IMR-90 (cell line): ENCODE measurements at regions not wholly inside any gene's neighbourhood (a gene's known extent, or its start where the extent isn't known, plus 50 kb on each side); places are given as distances from the start of the nearest gene placed in this dataset.

ENCODE experiments used
- ATAC-seq: fragments of 200-7000 bp; cut with Tn5 transposase; 2 replicates; pipeline ENCODE4 v1.9.1; 2020; ENCODE audit warnings: low read depth, mild to moderate bottlenecking, moderate library complexity
- BruUV-seq: library from RNA; stranded (reverse); fragments of 400-500 nt; replicated peaks from 2 replicates; lab custom pipeline; 2021; lab: Mats Ljungman, UMichigan
- CTCF ChIA-PET: fragments of 300-600 bp; formaldehyde crosslinking; extraction: SDS; loops from one replicate; lab custom pipeline; 2021; ENCODE audit warnings: antibody characterized with exemption; lab: Yijun Ruan, JAX
- POLR2A ChIA-PET: fragments of 300-600 bp; sonication (Branson Sonifier 250); formaldehyde crosslinking; loops from one replicate; lab custom pipeline; 2022; ENCODE audit warnings: antibody characterized with exemption; ENCODE audit not compliant: unreplicated experiment; lab: Charles Lee
- DNase-seq: peaks from one replicate; pipeline ENCODE4 v3.0.0; 2013
- H2AFZ ChIP-seq: replicated peaks from 2 replicates; pipeline ENCODE3; 2013; ENCODE audit warnings: low read length, mild to moderate bottlenecking; ENCODE audit not compliant: poor library complexity
- H2AK5ac ChIP-seq: 2 replicates; pipeline ENCODE4 v1.6.1; 2013; ENCODE audit warnings: low read depth, low read length, inconsistent platforms
- H2AK9ac ChIP-seq: replicated peaks from 2 replicates; pipeline ENCODE3; 2013; ENCODE audit warnings: mild to moderate bottlenecking, low read depth, low read length, moderate library complexity; ENCODE audit not compliant: poor library complexity
- H2BK120ac ChIP-seq: 2 replicates; pipeline ENCODE4 v1.6.1; 2013; ENCODE audit warnings: low read depth, low read length, inconsistent platforms
- H2BK15ac ChIP-seq: 3 replicates; pipeline ENCODE4 v1.6.1; 2013; ENCODE audit warnings: low read depth, low read length, inconsistent platforms
- H2BK20ac ChIP-seq: 2 replicates; pipeline ENCODE4 v1.6.1; 2013; ENCODE audit warnings: low read depth, mild to moderate bottlenecking, inconsistent platforms, low read length, moderate library complexity
- H2BK5ac ChIP-seq: 2 replicates; pipeline ENCODE4 v1.6.1; 2013; ENCODE audit warnings: mild to moderate bottlenecking, low read depth, low read length, inconsistent platforms; ENCODE audit not compliant: poor library complexity, severe bottlenecking
- H3K14ac ChIP-seq: replicated peaks from 2 replicates; pipeline ENCODE4 v1.6.1; 2013; ENCODE audit warnings: low read depth, low read length, inconsistent platforms
- H3K18ac ChIP-seq: 2 replicates; pipeline ENCODE4 v1.6.1; 2013; ENCODE audit warnings: low read depth, low read length, control low read depth
- H3K23ac ChIP-seq: 2 replicates; pipeline ENCODE4 v1.6.1; 2013; ENCODE audit warnings: low read depth, low read length, inconsistent platforms
- H3K27ac ChIP-seq: 2 replicates; pipeline ENCODE4 v1.5.1; 2013; ENCODE audit warnings: mild to moderate bottlenecking, control low read depth, low read length; ENCODE audit not compliant: insufficient read depth
- H3K27me3 ChIP-seq: 2 replicates; pipeline ENCODE4 v1.6.1; 2013; ENCODE audit warnings: low read length; ENCODE audit not compliant: control insufficient read depth, insufficient read depth
- H3K36me3 ChIP-seq: 2 replicates; pipeline ENCODE4 v1.6.1; 2013; ENCODE audit warnings: low read length, mixed read lengths; ENCODE audit not compliant: control insufficient read depth, insufficient read depth
- H3K4ac ChIP-seq: 2 replicates; pipeline ENCODE4 v1.6.1; 2013; ENCODE audit warnings: low read depth, low read length, inconsistent platforms
- H3K4me1 ChIP-seq: 2 replicates; pipeline ENCODE4 v1.6.1; 2013; ENCODE audit warnings: low read length, mixed read lengths; ENCODE audit not compliant: control insufficient read depth, insufficient read depth
- H3K4me2 ChIP-seq: 2 replicates; pipeline ENCODE4 v1.6.1; 2013; ENCODE audit warnings: low read depth, mild to moderate bottlenecking, control low read depth, low read length, moderate library complexity
- H3K4me3 ChIP-seq: 2 replicates; pipeline ENCODE4 v1.5.1; 2013; ENCODE audit warnings: low read depth, mild to moderate bottlenecking, control low read depth, low read length, moderate library complexity; ENCODE audit not compliant: insufficient read depth
- H3K56ac ChIP-seq: 2 replicates; pipeline ENCODE4 v1.6.1; 2013; ENCODE audit warnings: low read length, inconsistent platforms; ENCODE audit not compliant: insufficient read depth; ENCODE audit errors: extremely low read depth
- H3K79me1 ChIP-seq, 2 experiments: 2 replicates each; pipeline ENCODE4 v1.6.1; 2013; ENCODE audit warnings: low read length in 2 of 2, inconsistent platforms in 1 of 2, low read depth in 1 of 2
- H3K9ac ChIP-seq: 2 replicates; pipeline ENCODE4 v1.6.1; 2013; ENCODE audit warnings: low read depth, low read length, control low read depth
- H3K9me1 ChIP-seq: 2 replicates; pipeline ENCODE4 v1.6.1; 2013; ENCODE audit warnings: low read length, inconsistent platforms; ENCODE audit not compliant: insufficient read depth
- H3K9me3 ChIP-seq: 2 replicates; pipeline ENCODE4 v1.6.1; 2013; ENCODE audit warnings: low read length; ENCODE audit not compliant: control insufficient read depth, insufficient read depth
- H4K20me1 ChIP-seq: 2 replicates; pipeline ENCODE4 v1.6.1; 2013; ENCODE audit warnings: low read length, inconsistent platforms; ENCODE audit not compliant: insufficient read depth
- H4K5ac ChIP-seq: 2 replicates; pipeline ENCODE4 v1.6.1; 2013; ENCODE audit warnings: mild to moderate bottlenecking, low read depth, low read length, control low read depth
- H4K8ac ChIP-seq, 2 experiments: 2 replicates each; pipeline ENCODE4 v1.6.1; 2013; ENCODE audit warnings: low read depth in 2 of 2, low read length in 2 of 2, control low read depth in 1 of 2, inconsistent platforms in 1 of 2
- H4K91ac ChIP-seq: 2 replicates; pipeline ENCODE4 v1.6.1; 2013; ENCODE audit warnings: low read depth, low read length, inconsistent platforms; ENCODE audit not compliant: insufficient read depth
- CHD1 ChIP-seq: IDR thresholded peaks from 2 replicates; pipeline ENCODE4 v1.6.1; 2012; ENCODE audit warnings: low read depth, low read length, improper control_type of control experiment
- MXI1 ChIP-seq: IDR thresholded peaks from 2 replicates; pipeline ENCODE4 v1.6.1; 2012; ENCODE audit warnings: low read depth, mild to moderate bottlenecking, low read length, moderate library complexity, borderline replicate concordance
- POLR2A ChIP-seq: IDR thresholded peaks from 2 replicates; pipeline ENCODE4 v1.6.1; 2012; ENCODE audit warnings: mild to moderate bottlenecking, low read depth, low read length
- SMC3 ChIP-seq: fragments of 150-350 bp; IDR thresholded peaks from 2 replicates; pipeline ENCODE4 v1.6.1; 2016; ENCODE audit warnings: low read depth, mild to moderate bottlenecking, antibody characterized with exemption, low read length, moderate library complexity
- whole genome bisulfite sequencing, 2 experiments: methylation state at CpG; one replicate each; pipeline versions ENCODE4 v1.1.5 to v1.1.7; 2013; ENCODE audit warnings: missing lambda C conversion rate in 2 of 2; ENCODE audit not compliant: insufficient read length in 1 of 2; ENCODE audit errors: extremely low coverage in 2 of 2; 5-methylcytosine and 5-hydroxymethylcytosine counted together
- dilution Hi-C: fragments of 300-500 bp; cut with HindIII; formaldehyde crosslinking; loops from one replicate; pipeline ENCODE4 v1.14.3; 2018; ENCODE audit warnings: low sequenced_read_pairs; ENCODE audit not compliant: unreplicated experiment
- in situ Hi-C: fragments of 300-500 bp; cut with MboI; formaldehyde crosslinking; loops from 3 replicates; pipeline ENCODE4 v1.14.3; 2019; ENCODE audit warnings: low sequenced_read_pairs, inconsistent platforms, mixed read lengths
- intact Hi-C: fragments of 100-400 bp; cut with micrococcal nuclease; formaldehyde crosslinking; loops from 2 replicates; pipeline ENCODE4 v1.10.0; 2022
- TF ChIP-seq, protein P1 (sequence below): conservative IDR thresholded peaks from 2 replicates; pipeline ENCODE4 v1.5.1; 2012; ENCODE audit warnings: mild to moderate bottlenecking, low read depth, low read length, improper control_type of control experiment
- TF ChIP-seq, protein P2 (sequence below): fragments of 150-350 bp; IDR thresholded peaks from 2 replicates; pipeline ENCODE4 v1.6.1; 2016; ENCODE audit warnings: low read depth, mild to moderate bottlenecking, low read length, moderate library complexity, borderline replicate concordance

DNA sequence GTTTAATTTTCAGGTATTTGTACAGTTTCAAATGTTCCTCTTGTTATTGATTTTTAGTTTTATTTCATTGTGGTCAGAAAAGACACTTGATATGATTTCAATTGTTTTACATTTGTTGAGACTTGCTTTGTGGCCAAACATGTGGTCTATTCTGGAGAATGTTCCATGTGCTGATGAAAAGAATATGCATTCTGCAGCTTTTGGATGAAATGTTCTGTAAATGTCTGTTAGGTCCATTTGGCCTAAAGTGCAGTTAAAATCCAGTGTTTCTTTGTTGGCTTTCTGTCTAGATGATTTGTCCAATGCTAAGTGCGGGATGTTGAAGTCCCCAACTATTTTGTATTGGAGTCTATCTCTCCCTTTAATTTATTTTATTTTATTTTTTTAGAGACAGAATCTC is 70.5 kb downstream of the ZNF503 start:
- TF ChIP-seq, protein P1, sequence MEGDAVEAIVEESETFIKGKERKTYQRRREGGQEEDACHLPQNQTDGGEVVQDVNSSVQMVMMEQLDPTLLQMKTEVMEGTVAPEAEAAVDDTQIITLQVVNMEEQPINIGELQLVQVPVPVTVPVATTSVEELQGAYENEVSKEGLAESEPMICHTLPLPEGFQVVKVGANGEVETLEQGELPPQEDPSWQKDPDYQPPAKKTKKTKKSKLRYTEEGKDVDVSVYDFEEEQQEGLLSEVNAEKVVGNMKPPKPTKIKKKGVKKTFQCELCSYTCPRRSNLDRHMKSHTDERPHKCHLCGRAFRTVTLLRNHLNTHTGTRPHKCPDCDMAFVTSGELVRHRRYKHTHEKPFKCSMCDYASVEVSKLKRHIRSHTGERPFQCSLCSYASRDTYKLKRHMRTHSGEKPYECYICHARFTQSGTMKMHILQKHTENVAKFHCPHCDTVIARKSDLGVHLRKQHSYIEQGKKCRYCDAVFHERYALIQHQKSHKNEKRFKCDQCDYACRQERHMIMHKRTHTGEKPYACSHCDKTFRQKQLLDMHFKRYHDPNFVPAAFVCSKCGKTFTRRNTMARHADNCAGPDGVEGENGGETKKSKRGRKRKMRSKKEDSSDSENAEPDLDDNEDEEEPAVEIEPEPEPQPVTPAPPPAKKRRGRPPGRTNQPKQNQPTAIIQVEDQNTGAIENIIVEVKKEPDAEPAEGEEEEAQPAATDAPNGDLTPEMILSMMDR: no peak
- no peak for TF ChIP-seq MXI1
- no peak for TF ChIP-seq POLR2A
- no peak for TF ChIP-seq SMC3
- TF ChIP-seq, protein P2, sequence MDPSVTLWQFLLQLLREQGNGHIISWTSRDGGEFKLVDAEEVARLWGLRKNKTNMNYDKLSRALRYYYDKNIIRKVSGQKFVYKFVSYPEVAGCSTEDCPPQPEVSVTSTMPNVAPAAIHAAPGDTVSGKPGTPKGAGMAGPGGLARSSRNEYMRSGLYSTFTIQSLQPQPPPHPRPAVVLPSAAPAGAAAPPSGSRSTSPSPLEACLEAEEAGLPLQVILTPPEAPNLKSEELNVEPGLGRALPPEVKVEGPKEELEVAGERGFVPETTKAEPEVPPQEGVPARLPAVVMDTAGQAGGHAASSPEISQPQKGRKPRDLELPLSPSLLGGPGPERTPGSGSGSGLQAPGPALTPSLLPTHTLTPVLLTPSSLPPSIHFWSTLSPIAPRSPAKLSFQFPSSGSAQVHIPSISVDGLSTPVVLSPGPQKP: no peak
- TF ChIP-seq CHD1: no peak
- intact Hi-C loops: no loop called here
- Histone ChIP-seq H3K36me3 (no peaks in the 10 kb centered on the region), H2BK15ac (no peak overlapping the region), H3K4me3 (no peak overlapping the region), H2AFZ (no peak overlapping the region), H2BK120ac (no peak overlapping the region), H3K9me3 (no peaks in the 10 kb centered on the region), H2BK20ac (no peak overlapping the region), H4K8ac (no peak overlapping the region), H4K5ac (no peak overlapping the region), H2AK5ac (no peak overlapping the region), H3K79me1 (no peaks in the 10 kb centered on the region), H3K9me1 (no peaks in the 10 kb centered on the region), H2BK5ac (no peak overlapping the region), H3K18ac (no peak overlapping the region), H3K4ac (no peak overlapping the region), H3K14ac (no peak overlapping the region), H3K27ac (no peak overlapping the region), H3K56ac (no peak overlapping the region), H3K4me2 (no peak overlapping the region), H2AK9ac (no peak overlapping the region), H4K20me1 (no peaks in the 10 kb centered on the region), H3K27me3 (peaks cover 3% of the 10 kb centered on the region), H3K23ac (no peak overlapping the region), H4K91ac (no peak overlapping the region), H3K9ac (no peak overlapping the region), H3K4me1 (no peaks in the 10 kb centered on the region; the same call in 1 of the 2 replicates)
- no TSS peak for BruUV-seq
- no peak for DNase-seq
- ChIA-PET CTCF (no interaction called here), POLR2A (no interaction called here)
- dilution Hi-C loops: no loop called here
- no CpG with 5 or more reads among the region's 1 CpG for WGBS, 2 experiments
- in situ Hi-C loops: no loop called here
- no peak for ATAC-seq
